GM23338 (cell line): ENCODE measurements at regions not wholly inside any gene's neighbourhood (a gene's known extent, or its start where the extent isn't known, plus 50 kb on each side); places are given as distances from the start of the nearest gene placed in this dataset.
"Not testable (repeated sequence)": the region's sequence is repeated elsewhere in the genome, so short reads cannot be mapped to it uniquely, and the experiment has no call there.

Experiments used
- ATAC-seq: fragments of 200-7000 bp; cut with Tn5 transposase; 3 replicates; pipeline ENCODE4 v1.9.1; 2020
- DNase-seq: peaks from one replicate; pipeline ENCODE4 v3.0.0-alpha.2; 2015; ENCODE audit warnings: low spot score
- H2AFZ ChIP-seq: fragments of 200-600 bp; sonication (generic); 2 replicates; pipeline ENCODE4 v1.8.0; 2016; ENCODE audit warnings: antibody characterized with exemption, mild to moderate bottlenecking, moderate library complexity
- H3F3A ChIP-seq: fragments of 200-600 bp; sonication (generic); replicated peaks from 2 replicates; pipeline ENCODE4 v1.8.0; 2017; ENCODE audit warnings: antibody characterized with exemption, mixed run types, low read depth
- H3K27ac ChIP-seq: fragments of 200-600 bp; sonication (generic); 2 replicates; pipeline ENCODE4 v1.6.1; 2016; ENCODE audit warnings: low read depth
- H3K27me3 ChIP-seq: fragments of 200-600 bp; sonication (generic); 2 replicates; pipeline ENCODE4 v1.8.0; 2016; ENCODE audit warnings: mild to moderate bottlenecking, mixed run types, moderate library complexity; ENCODE audit not compliant: insufficient read depth
- H3K36me3 ChIP-seq: fragments of 200-600 bp; sonication (generic); 2 replicates; pipeline ENCODE4 v1.8.0; 2016; ENCODE audit warnings: mild to moderate bottlenecking; ENCODE audit not compliant: insufficient read depth
- H3K4me1 ChIP-seq: fragments of 200-600 bp; sonication (generic); 2 replicates; pipeline ENCODE4 v1.8.0; 2016; ENCODE audit warnings: mild to moderate bottlenecking, moderate library complexity; ENCODE audit not compliant: insufficient read depth
- H3K4me2 ChIP-seq: fragments of 200-600 bp; sonication (generic); 2 replicates; pipeline ENCODE4 v1.7.1; 2017; ENCODE audit warnings: mixed run types
- H3K4me3 ChIP-seq: fragments of 200-600 bp; sonication (generic); 2 replicates; pipeline ENCODE4 v1.6.1; 2016; ENCODE audit warnings: mixed run types
- H3K79me2 ChIP-seq: fragments of 200-600 bp; sonication (generic); replicated peaks from 2 replicates; pipeline ENCODE4 v1.8.0; 2017; ENCODE audit warnings: mild to moderate bottlenecking; ENCODE audit not compliant: insufficient read depth
- H3K9me2 ChIP-seq: fragments of 200-600 bp; sonication (generic); 2 replicates; pipeline ENCODE4 v1.8.0; 2017; ENCODE audit not compliant: insufficient read depth
- H4K20me1 ChIP-seq: fragments of 200-600 bp; sonication (generic); replicated peaks from 2 replicates; pipeline ENCODE4 v1.8.0; 2017; ENCODE audit warnings: mild to moderate bottlenecking; ENCODE audit not compliant: insufficient read depth
- H3K27ac Mint-ChIP-seq: 2 replicates; pipeline ENCODE4 v1.8.0; 2020; ENCODE audit warnings: inconsistent platforms, mild to moderate bottlenecking, moderate library complexity, mixed read lengths
- H3K27me3 Mint-ChIP-seq: 3 replicates; pipeline ENCODE4 v1.8.0; 2022; ENCODE audit warnings: low read depth, mild to moderate bottlenecking, moderate library complexity, mixed read lengths, inconsistent platforms; ENCODE audit not compliant: insufficient read depth, poor library complexity
- H3K36me3 Mint-ChIP-seq: 3 replicates; pipeline ENCODE4 v1.8.0; 2021; ENCODE audit warnings: low read depth, mild to moderate bottlenecking, inconsistent platforms, moderate library complexity, mixed read lengths
- H3K4me1 Mint-ChIP-seq: 3 replicates; pipeline ENCODE4 v1.8.0; 2020; ENCODE audit warnings: mild to moderate bottlenecking, inconsistent platforms, mixed read lengths
- H3K4me3 Mint-ChIP-seq: 3 replicates; pipeline ENCODE4 v1.8.0; 2021; ENCODE audit warnings: moderate library complexity, mild to moderate bottlenecking, inconsistent platforms, mixed read lengths
- H3K9me3 Mint-ChIP-seq: 3 replicates; pipeline ENCODE4 v1.8.0; 2020; ENCODE audit warnings: moderate library complexity, mild to moderate bottlenecking, inconsistent platforms, mixed read lengths
- CREB1 ChIP-seq: fragments of 250-450 bp; sonication (Bioruptor Pico); IDR thresholded peaks from 2 replicates; pipeline ENCODE4 v1.5.0; 2020; ENCODE audit warnings: low read depth, mild to moderate bottlenecking, moderate library complexity
- CTCF ChIP-seq, 2 experiments: fragments of 200-600 bp in 1 of 2; sonication (generic) in 1 of 2; conservative IDR thresholded peaks; 2 replicates each; pipeline versions ENCODE4 v1.5.1 to v1.6.1; 2016 to 2017; ENCODE audit warnings: antibody characterized with exemption in 2 of 2, low read depth in 2 of 2, mild to moderate bottlenecking in 2 of 2, moderate library complexity in 1 of 2
- ETS1 ChIP-seq: IDR thresholded peaks from 2 replicates; pipeline ENCODE4 v1.6.1; 2016; ENCODE audit warnings: antibody characterized with exemption
- EZH2 ChIP-seq: fragments of 200-600 bp; sonication (generic); IDR thresholded peaks from one replicate; pipeline ENCODE4 v1.8.0; 2017; ENCODE audit warnings: antibody characterized with exemption, mild to moderate bottlenecking, low read depth; ENCODE audit not compliant: unreplicated experiment
- EZH2phosphoT487 ChIP-seq: fragments of 200-600 bp; sonication (generic); IDR thresholded peaks from one replicate; pipeline ENCODE4 v1.8.1; 2018; ENCODE audit warnings: antibody characterized with exemption; ENCODE audit not compliant: unreplicated experiment
- NANOG ChIP-seq: IDR thresholded peaks from 2 replicates; pipeline ENCODE4 v1.6.1; 2016; ENCODE audit warnings: antibody characterized with exemption, borderline replicate concordance
- POLR2AphosphoS5 ChIP-seq: IDR thresholded peaks from 2 replicates; pipeline ENCODE4 v1.6.1; 2016; ENCODE audit warnings: antibody characterized with exemption, low read depth
- REST ChIP-seq: IDR thresholded peaks from one replicate; pipeline ENCODE4 v1.6.1; 2018; ENCODE audit warnings: antibody characterized with exemption; ENCODE audit not compliant: unreplicated experiment
- STAT1 ChIP-seq: IDR thresholded peaks from one replicate; pipeline ENCODE4 v1.6.1; 2016; ENCODE audit warnings: antibody characterized with exemption; ENCODE audit not compliant: unreplicated experiment
- ZNF331 ChIP-seq: fragments of 250-450 bp; sonication (Bioruptor Pico); IDR thresholded peaks from 2 replicates; pipeline ENCODE4 v1.5.0; 2020; ENCODE audit warnings: low read depth, mild to moderate bottlenecking, moderate library complexity

- TF ChIP-seq CTCF (conservative IDR thresholded peaks at IDR 0.05; ENCODE audit: low read depth in 2 of 2) (no peak), ETS1 (no peak)
These were observed 163.1 kb upstream of the CCN2 start (continued) for GRCh38 chr6:132114201-132114825.

- not testable (repeated sequence) for H3K27ac Mint-ChIP-seq, H3K27ac ChIP-seq, H3K4me3 ChIP-seq, H3K4me1 Mint-ChIP-seq, H2AFZ ChIP-seq, H3K36me3 ChIP-seq, ATAC-seq, H3K27me3 ChIP-seq, H3F3A ChIP-seq, H4K20me1 ChIP-seq, H3K4me1 ChIP-seq, H3K4me2 ChIP-seq, H3K27me3 Mint-ChIP-seq, H3K9me2 ChIP-seq, H3K79me2 ChIP-seq, H3K4me3 Mint-ChIP-seq
- DNase-seq: peak; percentile 28
- H3K36me3 Mint-ChIP-seq: peaks cover 33% of the 10 kb centered on the region
- H3K9me3 Mint-ChIP-seq: peaks cover 36% of the 10 kb centered on the region
These were observed 158.6 kb upstream of the CCN2 start for GRCh38 chr6:132109752-132110151.

- peaks cover 13% of the 10 kb centered on the region; the same call in 1 of the 2 replicates for H3K36me3 ChIP-seq
- H3K4me1 Mint-ChIP-seq: no peaks in the 10 kb centered on the region
- H3K4me2 ChIP-seq: no peak overlapping the region
- no peaks in the 10 kb centered on the region for H3F3A ChIP-seq
- no peak overlapping the region for H3K27ac Mint-ChIP-seq
- no peaks in the 10 kb centered on the region for H3K4me1 ChIP-seq
- no peak overlapping the region for H3K4me3 ChIP-seq
- no peaks in the 10 kb centered on the region for H4K20me1 ChIP-seq
- TF ChIP-seq CTCF (conservative IDR thresholded peaks at IDR 0.05; ENCODE audit: low read depth in 2 of 2): no peak
- no peak for TF ChIP-seq ZNF331
- TF ChIP-seq REST: no peak
- TF ChIP-seq CREB1: no peak
- TF ChIP-seq EZH2: no peak
- TF ChIP-seq NANOG: no peak
- TF ChIP-seq EZH2phosphoT487: no peak
- no peak for TF ChIP-seq POLR2AphosphoS5
- no peak for TF ChIP-seq STAT1
- DNase-seq (no peak), ATAC-seq (no peak)
- H3K9me2 ChIP-seq: no peaks in the 10 kb centered on the region; the same call in 1 of the 2 replicates
- no peak overlapping the region for H3K4me3 Mint-ChIP-seq
- H3K9me3 Mint-ChIP-seq: peaks cover 47% of the 10 kb centered on the region
- no peaks in the 10 kb centered on the region for H3K27me3 Mint-ChIP-seq
- no peak overlapping the region for H3K27ac ChIP-seq
- no peaks in the 10 kb centered on the region for H3K27me3 ChIP-seq
- H3K36me3 Mint-ChIP-seq: peaks cover 36% of the 10 kb centered on the region
- no peak overlapping the region for H2AFZ ChIP-seq
- H3K79me2 ChIP-seq: no peaks in the 10 kb centered on the region
These were observed 156.7 kb upstream of the CCN2 start for GRCh38 chr6:132107896-132108295.
